HFF-Myc (cell line): ENCODE measurements at regions not wholly inside any gene's neighbourhood (a gene's known extent, or its start where the extent isn't known, plus 50 kb on each side); places are given as distances from the start of the nearest gene placed in this dataset.

Experiments used
- DNase-seq: peaks from one replicate; pipeline ENCODE4 v3.0.0-alpha.2; 2011; ENCODE audit warnings: low read depth; ENCODE audit errors: extremely low read depth
- H3K4me3 ChIP-seq: replicated peaks from 2 replicates; pipeline ENCODE4 v1.5.1; 2011; ENCODE audit warnings: low read depth, mild to moderate bottlenecking, control low read depth, low read length
- TF ChIP-seq, protein P1 (sequence below): IDR thresholded peaks from 2 replicates; pipeline ENCODE4 v1.5.1; 2012; ENCODE audit warnings: mild to moderate bottlenecking, low read depth, low read length, control low read depth; ENCODE audit errors: missing control alignments

DNA sequence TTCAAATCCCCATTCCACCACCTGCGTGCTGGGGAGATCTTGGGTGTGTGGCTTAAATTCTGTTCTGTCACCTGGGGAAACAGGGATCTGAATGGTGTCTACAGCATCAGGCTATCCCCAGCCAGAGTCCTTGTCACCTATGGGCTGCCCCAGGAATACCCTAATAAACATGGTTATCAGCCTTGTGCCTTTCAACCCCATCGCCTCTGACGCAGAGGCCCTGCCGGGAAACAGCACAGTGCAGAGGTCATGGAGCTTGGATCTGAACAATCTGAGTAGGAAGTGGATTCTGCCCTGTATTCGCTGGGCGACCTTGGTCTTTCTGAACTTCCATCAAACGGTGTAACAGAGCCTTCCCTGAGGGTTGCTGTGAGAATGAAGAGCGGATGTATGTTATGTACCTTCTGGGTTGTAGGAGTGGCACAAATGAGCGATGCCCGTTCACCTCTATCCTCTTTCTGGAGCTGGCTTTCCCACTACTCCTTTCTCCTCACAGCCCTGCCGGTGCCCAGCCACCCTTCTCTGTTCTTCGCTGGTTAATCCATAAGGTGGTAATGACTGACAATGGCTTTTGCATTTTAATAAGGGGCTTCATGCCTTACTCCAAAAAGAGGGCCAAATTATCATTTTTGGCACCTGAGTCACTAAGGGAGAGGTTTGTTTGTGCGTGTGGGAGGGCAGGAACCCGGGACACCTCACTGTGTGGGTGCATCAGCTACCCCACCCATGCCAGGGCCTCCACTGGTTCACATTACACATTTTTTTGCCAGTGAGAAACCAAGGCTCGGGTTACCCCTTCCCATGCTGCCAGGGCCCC is 256.5 kb downstream of the MYCN start:
- TF ChIP-seq, protein P1, sequence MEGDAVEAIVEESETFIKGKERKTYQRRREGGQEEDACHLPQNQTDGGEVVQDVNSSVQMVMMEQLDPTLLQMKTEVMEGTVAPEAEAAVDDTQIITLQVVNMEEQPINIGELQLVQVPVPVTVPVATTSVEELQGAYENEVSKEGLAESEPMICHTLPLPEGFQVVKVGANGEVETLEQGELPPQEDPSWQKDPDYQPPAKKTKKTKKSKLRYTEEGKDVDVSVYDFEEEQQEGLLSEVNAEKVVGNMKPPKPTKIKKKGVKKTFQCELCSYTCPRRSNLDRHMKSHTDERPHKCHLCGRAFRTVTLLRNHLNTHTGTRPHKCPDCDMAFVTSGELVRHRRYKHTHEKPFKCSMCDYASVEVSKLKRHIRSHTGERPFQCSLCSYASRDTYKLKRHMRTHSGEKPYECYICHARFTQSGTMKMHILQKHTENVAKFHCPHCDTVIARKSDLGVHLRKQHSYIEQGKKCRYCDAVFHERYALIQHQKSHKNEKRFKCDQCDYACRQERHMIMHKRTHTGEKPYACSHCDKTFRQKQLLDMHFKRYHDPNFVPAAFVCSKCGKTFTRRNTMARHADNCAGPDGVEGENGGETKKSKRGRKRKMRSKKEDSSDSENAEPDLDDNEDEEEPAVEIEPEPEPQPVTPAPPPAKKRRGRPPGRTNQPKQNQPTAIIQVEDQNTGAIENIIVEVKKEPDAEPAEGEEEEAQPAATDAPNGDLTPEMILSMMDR = no peak
- no peak for DNase-seq
- no peak overlapping the region for H3K4me3 ChIP-seq

DNA sequence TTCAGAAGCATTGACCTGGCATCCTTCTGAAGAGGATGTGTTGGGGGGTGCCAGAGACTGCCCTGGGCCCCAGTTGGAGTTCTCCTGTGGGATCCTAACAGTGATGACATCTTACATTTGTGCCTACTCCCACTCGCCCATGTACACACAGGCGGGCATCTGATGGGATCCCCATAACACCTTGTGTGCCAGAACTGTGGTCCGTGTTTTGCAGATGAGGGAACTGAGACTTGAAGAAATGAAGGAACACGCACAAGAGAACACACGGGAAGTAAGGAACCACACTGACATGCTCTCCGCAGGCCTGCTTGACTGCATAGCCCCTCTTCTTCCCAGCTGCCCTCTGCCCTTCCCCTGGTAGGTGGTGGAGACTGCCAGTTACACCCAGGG is 255.3 kb downstream of the MYCN start:
- TF ChIP-seq, protein P1 = no peak
- H3K4me3 ChIP-seq = no peak overlapping the region
- DNase-seq = no peak

DNA sequence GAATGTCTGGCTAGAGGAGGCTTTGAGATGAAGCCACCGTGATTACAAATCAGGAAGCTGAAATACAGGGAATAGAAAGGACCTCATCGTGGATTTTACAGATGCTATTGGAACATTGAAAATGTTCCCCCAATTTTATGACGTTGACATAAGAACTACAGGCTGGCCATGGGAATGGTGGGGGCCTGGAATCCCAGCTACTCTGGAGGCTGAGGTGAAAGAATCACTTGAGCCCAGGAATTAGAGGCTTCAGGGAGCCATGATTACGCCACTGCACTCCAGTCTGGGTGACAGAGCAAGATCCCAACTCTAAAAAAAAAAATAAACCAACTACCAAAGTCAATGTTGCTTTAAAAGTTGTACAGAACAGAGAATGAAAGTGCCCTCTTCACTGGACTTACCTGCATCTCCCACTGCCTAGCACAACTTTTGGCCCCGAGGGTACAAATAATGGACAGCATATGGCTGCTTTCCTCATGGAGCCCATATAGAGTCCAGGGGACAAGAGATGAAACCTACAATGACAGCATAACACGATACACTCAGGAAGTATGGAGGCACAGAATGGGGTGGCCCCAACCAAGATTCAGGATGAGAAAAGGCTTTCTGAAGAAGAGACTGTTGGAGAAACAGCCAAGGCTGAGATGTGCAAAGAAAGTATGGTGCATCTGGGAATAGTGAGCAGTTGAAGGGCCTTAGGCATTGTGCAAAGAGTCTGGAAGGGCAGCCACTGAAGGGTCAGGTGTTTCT is 254.8 kb downstream of the MYCN start:
- DNase-seq = no peak
- TF ChIP-seq, protein P1 = no peak
- H3K4me3 ChIP-seq = no peak overlapping the region

DNA sequence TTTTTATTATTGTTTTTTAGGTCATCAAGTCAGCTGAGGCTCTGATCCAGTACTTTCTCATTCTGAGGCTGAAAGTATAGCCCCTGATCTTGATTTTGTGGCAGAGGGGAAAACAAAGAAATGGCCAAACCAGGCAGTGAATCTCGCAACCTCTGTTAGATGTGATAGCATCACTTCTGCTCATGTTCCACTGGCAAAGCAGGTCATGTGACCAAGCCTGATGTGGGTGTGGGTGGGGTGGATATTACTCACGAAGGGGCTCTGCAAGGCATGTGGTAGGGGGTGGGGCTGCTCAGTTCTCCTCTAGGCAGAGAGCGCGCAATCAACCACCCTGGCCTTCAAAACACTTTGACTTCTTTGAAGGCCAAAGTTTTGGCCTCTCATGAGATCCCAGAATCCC is 254.2 kb downstream of the MYCN start:
- no peak for DNase-seq
- H3K4me3 ChIP-seq = no peak overlapping the region
- TF ChIP-seq, protein P1 = no peak

DNA sequence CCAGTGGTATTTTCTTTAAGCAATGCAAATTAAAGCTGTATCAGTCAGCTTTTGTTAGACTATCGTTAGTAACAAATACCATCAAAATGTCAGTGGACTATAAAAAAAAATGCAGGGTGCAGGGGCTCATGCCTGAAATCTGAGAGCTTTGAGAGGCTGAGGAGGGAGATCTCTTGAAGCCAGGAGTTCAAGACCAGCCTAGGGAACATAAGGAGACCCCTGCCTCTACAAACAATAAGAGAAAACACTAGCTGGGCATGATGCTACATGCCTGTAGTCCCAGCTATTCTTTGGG is 253.7 kb downstream of the MYCN start:
- no peak overlapping the region for H3K4me3 ChIP-seq
- no peak for DNase-seq
- TF ChIP-seq, protein P1 = no peak

DNA sequence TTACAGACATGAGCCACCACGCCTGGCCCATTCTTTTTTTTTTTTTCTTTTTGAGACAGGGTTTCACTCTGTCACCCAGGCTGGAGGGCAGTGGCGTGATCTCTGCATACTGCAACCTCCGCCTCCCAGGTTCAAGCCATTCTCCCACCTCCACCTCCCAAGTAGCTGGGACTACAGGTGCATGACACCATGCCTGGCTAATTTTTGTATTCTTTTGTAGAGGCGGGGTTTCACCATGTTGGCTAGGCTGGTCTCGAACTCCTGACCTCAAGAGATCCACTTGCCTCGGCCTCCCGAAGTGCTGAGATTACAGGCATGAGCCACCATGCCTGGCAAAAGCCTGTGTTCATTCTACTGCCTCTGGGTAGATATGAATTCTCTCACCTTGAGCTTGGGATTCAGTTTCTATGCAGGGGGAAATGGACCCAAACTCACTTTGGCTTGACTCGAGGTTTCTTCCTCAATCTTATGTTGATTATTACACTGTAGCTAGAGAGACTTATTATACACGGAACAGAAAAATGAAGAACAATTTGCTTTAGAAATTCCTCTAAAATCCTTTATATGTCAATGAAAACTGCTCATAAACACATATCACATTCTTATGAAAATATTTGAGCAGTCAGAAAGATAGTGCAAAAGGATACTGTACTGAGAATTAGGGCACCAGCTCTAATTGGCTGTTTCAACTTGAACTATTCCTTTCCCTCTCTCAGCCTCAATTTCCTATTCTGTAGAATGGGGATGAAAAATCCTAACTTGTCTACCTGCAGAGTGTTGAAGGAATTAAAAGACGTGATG is 252.3 kb downstream of the MYCN start:
- TF ChIP-seq, protein P1 = no peak
- no peak overlapping the region for H3K4me3 ChIP-seq
- no peak for DNase-seq
